ENCODE measurements at regions not wholly inside any gene's neighbourhood (a gene's known extent, or its start where the extent isn't known, plus 50 kb on each side); places are given as distances from the start of the nearest gene placed in this dataset.

- TF ChIP-seq, protein P1, sequence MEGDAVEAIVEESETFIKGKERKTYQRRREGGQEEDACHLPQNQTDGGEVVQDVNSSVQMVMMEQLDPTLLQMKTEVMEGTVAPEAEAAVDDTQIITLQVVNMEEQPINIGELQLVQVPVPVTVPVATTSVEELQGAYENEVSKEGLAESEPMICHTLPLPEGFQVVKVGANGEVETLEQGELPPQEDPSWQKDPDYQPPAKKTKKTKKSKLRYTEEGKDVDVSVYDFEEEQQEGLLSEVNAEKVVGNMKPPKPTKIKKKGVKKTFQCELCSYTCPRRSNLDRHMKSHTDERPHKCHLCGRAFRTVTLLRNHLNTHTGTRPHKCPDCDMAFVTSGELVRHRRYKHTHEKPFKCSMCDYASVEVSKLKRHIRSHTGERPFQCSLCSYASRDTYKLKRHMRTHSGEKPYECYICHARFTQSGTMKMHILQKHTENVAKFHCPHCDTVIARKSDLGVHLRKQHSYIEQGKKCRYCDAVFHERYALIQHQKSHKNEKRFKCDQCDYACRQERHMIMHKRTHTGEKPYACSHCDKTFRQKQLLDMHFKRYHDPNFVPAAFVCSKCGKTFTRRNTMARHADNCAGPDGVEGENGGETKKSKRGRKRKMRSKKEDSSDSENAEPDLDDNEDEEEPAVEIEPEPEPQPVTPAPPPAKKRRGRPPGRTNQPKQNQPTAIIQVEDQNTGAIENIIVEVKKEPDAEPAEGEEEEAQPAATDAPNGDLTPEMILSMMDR (IDR thresholded peaks at IDR 0.05), result no peak
- TF ChIP-seq POLR2A (IDR thresholded peaks at IDR 0.05), result no peak
Observed at GRCh38 chr7:28346676-28347363, 65.5 kb upstream of the CREB5 start.

Data from right lobe of liver (tissue), 4 donors.